HG03025 (cell line): ENCODE measurements at regions not wholly inside any gene's neighbourhood (a gene's known extent, or its start where the extent isn't known, plus 50 kb on each side); places are given as distances from the start of the nearest gene placed in this dataset.
"Not testable (repeated sequence)": the region's sequence is repeated elsewhere in the genome, so short reads cannot be mapped to it uniquely, and the experiment has no call there.

Experiments used
- ATAC-seq: cut with Tn5 transposase; IDR thresholded peaks from one replicate; pipeline ENCODE4 v1.9.1; 2021; ENCODE audit warnings: mild to moderate bottlenecking, moderate library complexity; ENCODE audit not compliant: unreplicated experiment, low FRiP score

DNA sequence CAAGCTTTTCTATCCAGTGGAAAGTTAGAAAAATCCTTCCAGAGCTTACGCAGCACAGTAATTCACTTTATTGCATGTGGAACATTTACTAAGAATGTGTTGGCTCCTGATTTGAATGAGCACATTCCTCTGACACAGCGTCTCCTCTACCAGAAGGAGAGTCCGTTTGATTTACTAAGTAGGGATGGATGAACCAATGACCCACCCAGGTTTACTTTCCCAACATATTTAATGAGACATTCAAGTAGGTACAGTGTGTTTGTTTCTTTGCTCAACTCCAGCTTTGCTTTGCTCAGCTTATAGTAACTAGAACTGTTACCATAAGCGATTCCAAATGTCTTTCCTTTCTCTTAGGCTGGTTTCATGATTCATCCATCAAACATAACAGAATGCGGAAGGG is 161.7 kb downstream of the SMARCA1 start:
- ATAC-seq = no peak

DNA sequence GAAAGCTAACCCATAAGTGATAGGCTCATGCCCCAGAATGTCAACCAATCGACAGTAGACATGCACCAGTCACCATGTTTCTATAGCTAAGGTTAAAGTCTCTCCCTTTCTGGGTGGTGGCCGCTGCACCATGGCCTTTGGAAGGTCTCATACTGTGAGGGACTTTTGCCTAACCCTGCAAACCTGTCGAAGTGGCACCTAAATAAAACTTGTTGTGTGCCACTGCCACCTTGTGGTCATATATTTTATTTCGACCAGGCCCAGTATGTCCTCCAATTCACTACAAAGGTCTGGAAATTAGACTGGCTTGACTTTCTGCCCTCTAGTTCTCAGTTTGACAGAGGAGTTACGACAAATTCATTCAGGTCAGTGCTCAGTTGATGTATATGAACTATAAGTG is 163.1 kb downstream of the SMARCA1 start:
- no peak for ATAC-seq

DNA sequence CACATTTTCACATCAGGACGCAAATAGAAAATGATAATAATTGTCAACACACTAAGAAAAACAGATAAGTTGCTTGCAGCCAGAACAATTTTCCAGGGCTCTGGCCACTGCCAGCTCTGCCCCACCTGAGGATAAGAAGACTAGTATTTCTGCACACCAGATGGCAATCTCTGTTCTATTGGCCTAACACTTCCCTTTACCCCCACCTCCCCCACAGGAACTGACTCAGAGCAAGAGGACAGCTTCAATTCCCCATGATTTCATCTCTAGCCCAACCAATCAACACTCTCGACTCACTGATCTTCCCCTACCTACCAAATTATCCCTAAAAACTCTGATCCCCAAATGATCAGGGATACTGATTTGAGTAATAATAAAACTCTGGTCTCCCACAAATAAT is 164.0 kb downstream of the SMARCA1 start:
- no peak for ATAC-seq

DNA sequence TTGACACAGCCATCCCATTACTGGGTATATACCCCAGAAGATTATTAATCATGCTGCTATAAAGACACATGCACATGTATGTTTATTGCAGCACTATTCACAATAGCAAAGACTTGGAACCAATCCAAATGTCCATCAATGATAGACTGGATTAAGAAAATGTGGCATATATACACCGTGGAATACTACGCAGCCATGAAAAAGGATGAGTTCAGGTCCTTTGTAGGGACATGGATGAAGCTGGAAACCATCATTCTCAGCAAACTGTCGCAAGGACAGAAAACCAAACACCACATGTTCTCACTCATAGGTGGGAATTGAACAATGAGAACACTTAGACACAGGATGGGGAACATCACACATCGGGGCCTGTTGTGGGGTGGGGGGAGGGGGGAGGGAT is 165.9 kb downstream of the SMARCA1 start:
- not testable (repeated sequence) for ATAC-seq

DNA sequence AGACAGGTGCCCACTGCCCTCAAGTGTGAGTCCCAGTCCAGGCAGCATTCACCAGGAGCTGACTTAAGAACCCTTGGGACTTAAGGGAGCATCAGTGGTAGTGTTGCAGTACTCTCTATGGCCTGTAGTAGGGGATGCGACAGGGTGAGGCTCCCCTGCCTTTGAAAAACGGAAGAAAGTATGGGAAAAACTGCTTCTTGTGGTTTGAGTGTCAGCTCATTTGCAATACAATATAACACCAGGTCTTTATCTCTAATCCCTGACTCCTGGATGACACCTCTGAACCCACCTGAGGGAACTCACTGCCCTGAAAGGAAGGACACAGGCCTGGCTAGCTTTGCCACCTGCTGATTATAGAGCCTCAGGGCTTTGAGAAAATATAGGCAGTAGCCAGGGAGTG is 176.0 kb downstream of the SMARCA1 start:
- no peak for ATAC-seq

DNA sequence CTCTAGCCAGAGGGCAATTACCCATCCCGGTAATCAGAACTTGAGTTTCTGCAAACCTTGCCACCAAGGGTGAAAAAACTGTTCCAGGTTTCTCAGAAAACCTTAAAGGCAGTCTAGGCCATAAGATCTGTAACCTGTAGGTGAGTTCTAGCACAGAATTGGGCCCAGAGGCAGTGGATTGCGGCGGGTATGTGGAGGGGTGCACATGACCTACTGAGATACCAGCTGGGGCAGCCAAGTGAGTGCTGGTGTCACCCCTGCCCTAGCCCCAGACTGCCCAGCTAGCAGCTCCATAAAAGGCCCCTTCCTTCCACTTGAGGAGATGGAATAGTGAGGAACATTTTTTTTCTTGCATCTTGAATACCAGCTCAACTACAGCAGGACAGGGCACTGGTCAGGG is 176.7 kb downstream of the SMARCA1 start:
- no peak for ATAC-seq

DNA sequence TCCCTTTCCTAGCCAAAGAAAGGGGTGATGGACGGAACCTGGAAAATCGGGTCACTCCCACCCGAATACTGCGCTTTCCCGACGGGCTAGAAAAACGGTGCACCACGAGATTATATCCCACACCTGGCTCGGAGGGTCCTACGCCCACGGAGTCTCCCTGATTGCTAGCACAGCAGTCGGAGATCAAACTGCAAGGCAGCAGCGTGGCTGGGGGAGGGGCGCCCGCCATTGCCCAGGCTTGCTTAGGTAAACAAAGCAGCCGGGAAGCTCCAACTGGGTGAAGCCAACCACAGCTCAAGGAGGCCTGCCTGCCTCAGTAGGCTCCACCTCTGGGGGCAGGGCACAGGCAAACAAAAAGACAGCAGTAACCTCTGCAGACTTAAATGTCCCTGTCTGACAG is 186.0 kb downstream of the SMARCA1 start:
- not testable (repeated sequence) for ATAC-seq

DNA sequence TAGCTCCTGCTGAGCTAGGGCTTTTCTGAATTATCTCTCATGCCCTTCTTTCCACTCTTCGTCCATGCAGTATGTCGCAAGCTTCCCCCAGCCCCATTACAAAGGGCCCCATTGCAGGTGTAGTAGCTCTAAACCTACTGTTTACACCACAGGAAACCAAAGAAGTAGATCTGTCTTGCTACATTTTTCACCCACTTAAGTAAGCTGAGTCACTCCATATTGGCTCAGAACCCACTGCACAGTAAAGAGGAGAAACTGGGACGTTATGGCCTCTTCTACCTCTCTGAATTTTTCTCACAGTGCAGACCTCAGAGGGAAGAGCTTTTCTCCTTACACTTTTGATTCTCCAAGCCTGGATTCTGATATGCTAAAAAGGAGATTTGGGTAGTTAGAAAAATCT is 200.2 kb downstream of the SMARCA1 start:
- no peak for ATAC-seq

DNA sequence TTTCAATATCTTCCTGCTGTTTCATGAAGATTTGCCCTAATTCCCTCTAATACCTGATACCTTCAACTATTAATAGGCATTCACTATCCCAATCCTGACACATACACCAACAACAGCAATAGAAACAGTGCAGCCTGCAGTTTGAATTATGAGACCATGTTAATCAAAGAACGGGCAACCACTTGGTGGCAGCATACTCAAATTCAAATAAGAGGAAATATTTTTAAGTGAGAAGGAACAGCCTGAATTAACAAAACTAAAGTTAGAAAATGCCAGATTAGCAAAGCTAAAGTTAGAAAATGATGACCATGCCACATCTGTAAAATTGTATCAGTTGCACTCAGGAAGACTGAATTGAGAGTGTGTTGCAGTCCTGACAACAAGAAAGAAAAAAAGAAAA is 204.9 kb downstream of the SMARCA1 start:
- ATAC-seq = no peak

DNA sequence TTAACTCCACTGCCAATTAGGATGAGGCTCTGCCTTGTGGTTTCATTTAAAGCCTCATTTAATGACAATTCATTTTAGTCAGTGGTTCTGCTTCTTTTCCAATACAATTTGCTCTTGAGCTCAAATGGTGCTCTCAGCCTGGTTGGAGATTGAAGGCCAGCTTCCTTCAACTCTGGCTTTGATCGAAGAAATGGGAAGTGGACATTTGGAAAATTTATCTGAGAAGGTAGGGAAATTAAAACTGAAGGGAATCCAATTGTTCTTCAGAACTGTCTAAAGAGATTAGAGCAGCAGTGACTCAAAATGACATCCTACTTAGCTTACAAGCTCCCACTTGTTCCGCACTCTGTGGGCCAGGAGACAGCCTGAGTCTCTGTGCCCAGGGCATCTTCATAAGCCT is 206.8 kb downstream of the SMARCA1 start:
- ATAC-seq = no peak

DNA sequence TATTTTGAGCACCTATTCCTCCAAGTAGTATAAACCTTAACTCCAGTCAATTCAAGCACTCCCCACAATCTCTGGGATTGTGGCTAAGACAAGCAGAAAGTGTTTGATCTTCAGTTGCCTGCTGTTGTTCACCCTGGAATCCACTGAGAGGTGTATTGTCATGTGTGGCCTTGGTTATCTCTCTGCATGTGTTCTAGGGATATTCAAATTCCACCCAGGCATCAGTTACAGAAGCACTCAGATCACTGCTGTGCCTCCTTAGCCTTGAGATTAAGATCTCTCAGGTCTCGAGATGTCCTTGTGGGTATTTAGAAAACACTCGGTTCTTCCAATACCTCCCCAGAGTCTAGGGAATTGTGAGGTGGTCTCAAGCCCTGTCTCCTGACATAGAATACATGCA is 213.3 kb downstream of the SMARCA1 start:
- no peak for ATAC-seq

DNA sequence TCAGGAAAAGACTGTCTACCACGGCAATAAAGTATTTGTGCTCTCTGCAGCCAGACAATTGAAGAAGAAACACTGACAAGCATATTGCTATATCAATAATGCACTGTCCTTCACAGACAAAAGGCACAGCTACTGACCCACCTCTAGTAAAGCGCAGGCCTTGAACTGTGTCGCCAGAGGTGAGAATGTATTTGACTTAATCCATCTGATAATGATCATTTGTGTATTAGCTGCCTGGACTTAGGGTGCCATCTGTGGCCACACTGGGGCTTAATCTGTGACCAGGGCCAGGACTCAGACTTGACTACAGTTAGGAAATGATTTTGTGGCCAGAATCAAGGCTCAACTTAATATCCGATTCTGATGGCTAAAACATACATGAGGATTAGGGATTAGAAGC is 260.4 kb downstream of the SMARCA1 start:
- no peak for ATAC-seq

DNA sequence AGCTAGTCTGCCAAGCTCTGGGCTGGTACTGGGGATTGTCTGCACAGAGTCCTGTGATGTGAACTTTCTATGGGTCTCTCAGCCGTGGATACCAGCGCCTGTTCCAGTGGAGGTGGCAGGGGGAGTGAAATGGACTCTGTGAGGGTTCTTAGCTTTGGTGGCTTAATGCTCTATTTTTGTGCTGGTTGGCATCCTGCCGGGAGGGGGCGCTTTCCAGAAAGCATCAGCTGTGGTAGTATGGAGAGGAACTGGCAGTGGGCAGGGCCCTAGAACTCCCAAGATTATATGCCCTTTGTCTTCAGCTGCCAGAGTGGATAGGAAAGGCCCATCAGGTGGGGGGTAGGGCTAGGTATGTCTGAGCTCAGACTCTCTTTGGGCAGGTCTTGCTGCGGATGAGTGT is 267.8 kb downstream of the SMARCA1 start:
- ATAC-seq = not testable (repeated sequence)

DNA sequence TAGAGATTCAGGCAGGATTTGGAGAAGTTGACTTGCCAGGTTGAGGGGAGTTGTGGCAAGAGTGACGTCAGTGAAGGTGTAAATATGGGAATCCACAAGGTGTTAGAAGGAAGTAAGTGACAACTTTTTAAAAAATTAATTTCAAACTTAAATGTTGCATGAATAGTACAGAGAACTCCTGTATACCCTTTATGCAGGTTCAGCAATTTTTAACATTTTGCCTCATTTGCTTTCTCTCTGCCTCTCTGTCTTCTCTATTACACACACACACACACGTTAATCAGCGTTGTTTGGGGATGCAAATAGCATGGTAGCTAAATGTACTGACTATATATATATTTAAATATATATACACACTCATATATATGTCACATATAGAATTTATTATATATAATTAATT is 273.7 kb downstream of the SMARCA1 start:
- no peak for ATAC-seq

DNA sequence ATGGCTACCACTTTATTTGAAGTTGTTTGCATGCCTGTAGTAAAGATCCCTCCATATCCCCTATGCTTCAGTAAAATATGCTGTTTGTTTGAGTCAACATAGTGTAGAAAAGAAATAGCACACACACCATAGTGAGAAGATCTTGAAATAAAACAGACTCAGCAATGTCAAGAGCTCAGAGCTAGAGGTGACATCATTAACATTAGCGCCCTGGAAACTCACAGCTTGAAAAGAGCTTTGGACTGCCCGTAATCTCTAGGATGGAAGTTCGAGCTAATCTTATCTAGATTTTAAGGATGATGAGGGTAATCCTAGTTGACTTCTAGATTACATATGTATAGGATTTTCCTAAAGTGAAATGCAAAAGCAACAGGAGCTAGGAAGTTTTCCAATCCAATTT is 275.6 kb downstream of the SMARCA1 start:
- ATAC-seq = no peak

DNA sequence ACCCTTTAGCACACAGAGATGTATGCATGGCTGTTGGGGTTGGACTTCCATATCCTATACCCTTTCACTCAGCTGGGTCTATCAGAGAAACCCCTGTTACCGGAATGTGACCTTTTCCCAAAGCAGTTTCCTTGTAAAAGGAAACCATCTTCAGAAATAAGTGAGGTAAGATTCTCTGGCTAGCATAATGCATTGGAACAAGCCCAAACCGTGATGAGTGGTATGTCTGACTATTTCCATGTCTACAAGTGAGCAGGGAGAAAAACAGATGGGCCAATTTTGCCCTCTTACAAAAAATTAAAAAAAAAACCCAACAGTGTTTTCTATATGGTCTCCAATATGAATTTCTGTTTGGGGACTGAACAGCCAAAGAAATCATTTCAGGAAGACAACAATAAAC is 283.9 kb downstream of the SMARCA1 start:
- ATAC-seq = no peak

DNA sequence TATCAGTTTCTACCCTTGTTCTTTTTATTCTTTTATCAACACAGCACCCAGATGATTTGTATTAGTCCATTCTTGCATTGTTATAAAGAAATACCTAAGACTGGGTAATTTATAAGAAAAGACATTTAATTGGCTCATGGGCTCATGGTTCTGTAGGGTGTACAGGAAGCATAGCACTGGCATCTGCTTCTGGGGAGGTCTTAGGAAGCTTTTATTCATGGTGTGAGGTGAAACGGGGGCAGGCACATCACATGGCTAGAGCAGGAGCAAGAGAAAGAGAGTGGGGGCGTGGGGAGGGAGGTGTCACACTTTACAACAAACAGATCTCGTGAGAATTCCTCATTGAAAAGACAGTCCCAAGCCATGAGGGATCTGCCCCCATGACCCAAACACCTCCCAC is 285.3 kb downstream of the SMARCA1 start:
- ATAC-seq = no peak

DNA sequence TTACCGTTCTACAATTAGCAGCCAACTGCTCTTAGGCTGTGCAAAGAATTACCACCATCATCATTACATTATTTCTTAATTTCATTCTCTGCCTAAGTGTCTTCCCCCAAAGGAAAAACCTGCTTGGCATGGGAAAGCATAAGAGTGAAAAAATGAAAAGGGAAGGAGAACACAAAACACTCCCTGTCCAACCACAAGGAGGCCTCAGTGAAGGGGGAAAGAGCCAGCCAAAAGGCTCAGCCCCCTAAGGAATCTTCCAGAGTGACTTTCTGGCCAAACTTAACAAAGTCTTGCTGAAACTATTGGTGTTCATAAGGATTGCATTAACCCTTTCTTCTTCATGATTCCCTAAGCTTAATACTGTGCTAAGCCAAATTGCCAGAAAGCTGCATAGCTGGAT is 287.4 kb downstream of the SMARCA1 start:
- no peak for ATAC-seq

DNA sequence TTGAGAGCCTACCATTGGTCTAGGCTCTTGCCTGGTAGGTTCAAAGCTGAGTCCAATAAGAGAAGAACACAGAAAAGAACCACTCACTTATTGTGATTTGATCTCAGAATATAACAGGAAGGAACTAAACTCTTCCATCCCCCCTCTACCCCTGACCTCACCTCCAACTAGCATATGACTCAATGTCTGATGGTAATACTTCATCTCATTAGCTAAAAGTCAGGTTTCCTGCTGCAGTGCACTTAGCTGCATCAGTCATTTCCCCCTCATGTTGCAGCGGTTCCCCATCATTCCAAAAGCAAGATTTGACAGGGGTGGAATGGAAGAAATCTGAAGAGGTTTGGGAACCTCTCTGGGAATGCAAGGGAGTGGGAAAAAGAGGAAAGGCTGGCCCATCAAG is 289.5 kb downstream of the SMARCA1 start:
- no peak for ATAC-seq

DNA sequence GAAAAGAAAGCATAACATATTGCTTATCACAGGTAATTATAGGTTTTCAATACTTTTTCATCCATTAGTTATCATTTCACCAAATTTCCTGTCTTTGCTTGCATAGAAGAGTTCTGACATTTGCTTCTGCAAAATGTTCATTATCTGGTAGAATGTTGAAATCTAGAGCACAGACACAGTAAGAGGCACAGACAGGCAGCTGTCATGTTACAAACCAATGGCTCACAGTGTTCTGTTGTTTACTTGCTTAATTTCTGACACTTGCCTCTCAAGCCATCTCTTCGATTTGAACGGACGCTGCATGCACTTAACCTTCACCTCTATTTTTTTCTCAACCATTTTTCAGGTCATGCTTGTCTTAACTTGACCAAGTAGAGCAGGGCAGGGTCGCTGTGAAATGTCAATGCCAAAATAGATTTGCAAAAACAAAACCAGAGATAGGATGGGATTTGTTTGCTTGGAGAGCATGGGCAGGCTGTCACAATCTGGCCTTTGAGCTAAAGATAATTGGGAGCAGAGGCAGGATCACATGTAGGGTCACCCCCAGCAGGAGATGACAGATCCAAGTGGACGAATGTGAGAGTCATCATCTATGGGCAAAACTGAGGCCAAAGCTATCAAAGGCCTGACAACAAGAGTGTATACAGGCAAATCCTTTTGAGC is 292.3 kb downstream of the SMARCA1 start:
- ATAC-seq = no peak

DNA sequence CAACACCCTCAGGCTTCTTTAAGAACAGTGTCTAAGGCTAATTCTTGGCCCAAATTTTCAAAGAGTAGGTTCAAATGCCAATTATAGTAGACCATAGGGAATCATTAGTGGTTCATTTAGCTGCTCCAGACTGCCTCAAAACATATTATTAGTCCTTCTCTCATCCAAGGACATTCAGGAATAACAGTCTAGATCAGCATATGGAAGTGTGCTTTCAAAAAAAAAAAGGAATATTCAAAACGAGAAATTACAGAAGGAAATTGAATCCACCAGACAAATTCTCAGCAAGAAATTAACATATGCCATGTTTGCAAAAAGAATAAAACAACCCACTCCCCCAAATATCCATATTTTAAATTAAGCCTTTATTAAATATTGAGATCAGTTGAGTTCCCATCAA is 293.1 kb downstream of the SMARCA1 start:
- ATAC-seq = no peak

DNA sequence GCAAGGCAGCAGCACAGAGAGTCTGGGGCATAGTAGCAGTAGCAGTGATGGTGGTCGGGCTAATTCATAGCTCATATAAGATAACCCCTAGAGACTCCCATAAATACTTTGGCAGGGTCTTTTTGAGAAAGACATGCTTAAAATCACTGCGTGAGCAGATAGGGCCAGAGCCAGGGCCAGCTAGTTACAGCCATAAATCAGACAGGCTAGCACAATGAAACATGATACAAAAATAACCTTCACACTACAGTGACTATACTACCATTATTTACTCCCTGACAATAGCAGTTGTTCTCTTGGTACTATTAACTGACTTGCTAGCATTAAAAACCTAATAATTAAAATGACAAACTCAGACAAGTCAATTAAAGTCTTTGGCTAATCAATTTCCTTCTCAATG is 295.9 kb downstream of the SMARCA1 start:
- no peak for ATAC-seq

DNA sequence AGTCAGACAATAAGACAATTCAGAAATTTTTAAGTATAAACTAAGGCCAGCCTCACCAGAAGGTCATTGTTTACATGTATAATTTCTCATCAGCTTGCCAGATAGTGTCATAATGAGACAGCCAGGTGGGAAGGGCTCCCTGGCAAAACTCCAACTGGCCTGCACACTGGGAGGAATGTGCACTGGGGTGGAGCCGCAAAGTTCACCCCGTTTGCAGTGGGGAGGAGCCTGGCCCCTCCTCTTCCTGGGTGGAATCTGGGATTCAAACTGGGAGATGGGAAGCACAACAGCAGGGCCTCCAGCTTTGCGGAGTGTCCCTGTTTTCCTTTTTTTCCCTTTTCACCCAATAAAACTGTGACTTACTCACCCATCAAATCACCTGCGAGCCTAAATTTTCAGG is 329.9 kb downstream of the SMARCA1 start:
- ATAC-seq = no peak
